HG03066 (cell line): ENCODE measurements at regions not wholly inside any gene's neighbourhood (a gene's known extent, or its start where the extent isn't known, plus 50 kb on each side); places are given as distances from the start of the nearest gene placed in this dataset.
"Not testable (repeated sequence)": the region's sequence is repeated elsewhere in the genome, so short reads cannot be mapped to it uniquely, and the experiment has no call there.

Experiments
- ATAC-seq: cut with Tn5 transposase; IDR thresholded peaks from one replicate; pipeline ENCODE4 v1.9.1; 2021; ENCODE audit warnings: low read depth; ENCODE audit not compliant: unreplicated experiment

- no peak for ATAC-seq
Observed at GRCh38 chr15:69666921-69667811, 214.5 kb downstream of the RPLP1 start.

- ATAC-seq = no peak
Observed at GRCh38 chr15:69668039-69668705, 215.6 kb downstream of the RPLP1 start.

GRCh38 chr15:69668963-69669362 is 216.3 kb downstream of the RPLP1 start:
- ATAC-seq = peak; percentile 55

- ATAC-seq = no peak
Observed at GRCh38 chr15:69669446-69669845, 216.8 kb downstream of the RPLP1 start.

- no peak for ATAC-seq
Observed at GRCh38 chr15:69673291-69673881, 220.8 kb downstream of the RPLP1 start.

- no peak for ATAC-seq
Observed at GRCh38 chr15:69675731-69676130, 223.1 kb downstream of the RPLP1 start.

DNA sequence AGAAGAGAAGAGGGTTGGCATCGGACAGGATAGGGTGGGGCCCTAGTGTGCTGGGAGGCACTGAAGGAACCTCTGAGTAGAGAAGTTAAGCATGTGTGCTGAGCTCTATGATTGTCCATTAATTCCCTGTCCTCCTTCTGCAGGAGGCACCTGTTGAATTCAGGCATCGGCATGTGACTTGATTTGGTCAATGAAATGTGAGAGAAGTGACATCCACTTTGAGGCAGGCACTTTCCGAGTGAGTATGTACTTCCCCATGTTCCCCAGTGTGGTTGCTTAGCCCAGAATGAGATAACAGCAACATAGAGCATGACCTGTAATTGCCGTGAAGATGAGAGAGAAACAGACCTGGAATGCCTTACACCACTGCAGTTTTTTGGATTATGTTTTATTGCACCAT is 224.8 kb downstream of the RPLP1 start:
- no peak for ATAC-seq

GRCh38 chr15:69679623-69680228 is 227.1 kb downstream of the RPLP1 start:
- peak; percentile 88 for ATAC-seq

DNA sequence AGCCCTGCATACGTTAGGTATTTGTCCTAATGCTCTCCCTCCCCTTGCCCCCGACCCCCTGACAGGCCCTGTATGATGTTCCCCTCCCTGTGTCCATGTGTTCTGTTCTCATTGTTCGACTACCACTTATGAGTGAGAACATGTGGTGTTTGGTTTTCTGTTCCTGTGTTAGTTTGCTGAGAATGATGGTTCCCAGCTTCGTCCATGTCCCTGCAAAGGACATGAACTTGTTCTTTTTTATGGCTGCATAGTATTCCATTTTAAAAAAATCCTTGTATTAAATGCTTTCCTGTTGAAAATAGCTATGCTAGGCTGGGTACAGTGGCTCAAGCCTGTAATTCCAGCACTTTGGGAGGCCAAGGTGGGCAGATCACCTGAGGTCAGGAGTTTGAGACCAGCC is 232.2 kb downstream of the RPLP1 start:
- not testable (repeated sequence) for ATAC-seq

- no peak for ATAC-seq
Observed at GRCh38 chr15:69685512-69686452, 233.2 kb downstream of the RPLP1 start.

DNA sequence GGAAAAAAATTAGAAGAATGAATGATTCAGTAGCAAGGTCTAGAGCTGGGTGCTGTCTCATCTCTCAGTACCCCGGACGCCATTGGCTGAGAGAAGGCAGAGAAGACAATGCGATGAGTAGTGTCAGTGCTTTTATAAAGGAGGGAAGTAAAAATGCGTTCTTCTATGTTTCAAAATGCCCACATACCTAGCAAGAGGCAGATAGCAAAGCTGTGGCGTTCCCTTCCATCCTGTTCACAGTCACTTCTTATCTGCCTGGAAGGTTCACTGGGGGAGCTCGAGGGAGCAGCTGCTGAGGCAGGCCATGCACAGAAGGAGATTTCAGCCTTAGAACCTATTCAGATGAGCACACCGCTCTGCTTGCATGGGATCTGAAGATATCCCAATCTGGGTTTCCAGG is 234.0 kb downstream of the RPLP1 start:
- no peak for ATAC-seq

GRCh38 chr15:69689133-69689532 is 236.5 kb downstream of the RPLP1 start:
- no peak for ATAC-seq

- no peak for ATAC-seq
Observed at GRCh38 chr15:69691307-69692015, 238.8 kb downstream of the RPLP1 start.

GRCh38 chr15:69692342-69692741 is 239.7 kb downstream of the RPLP1 start:
- ATAC-seq = no peak

- no peak for ATAC-seq
Observed at GRCh38 chr15:69693059-69693458, 240.4 kb downstream of the RPLP1 start.

DNA sequence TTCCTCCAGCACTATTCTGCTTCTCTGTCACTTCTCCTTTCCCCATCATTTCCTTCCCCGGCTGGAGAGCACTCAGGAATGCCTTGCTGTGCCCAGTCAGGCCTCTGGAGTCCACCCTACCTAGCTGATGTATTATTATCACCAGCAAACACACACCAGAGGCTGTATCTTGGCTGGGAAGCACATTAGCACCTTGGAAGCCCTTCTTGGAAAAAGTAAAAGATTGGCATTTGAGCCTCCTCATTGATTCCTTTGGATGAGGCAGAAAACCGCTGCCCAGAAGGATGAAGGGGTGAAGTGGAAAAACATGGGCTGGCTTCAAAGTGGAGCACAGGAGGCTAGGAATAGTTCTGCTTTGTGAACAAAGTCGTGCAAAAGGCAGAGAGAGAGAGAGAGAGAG is 244.3 kb downstream of the RPLP1 start:
- no peak for ATAC-seq

DNA sequence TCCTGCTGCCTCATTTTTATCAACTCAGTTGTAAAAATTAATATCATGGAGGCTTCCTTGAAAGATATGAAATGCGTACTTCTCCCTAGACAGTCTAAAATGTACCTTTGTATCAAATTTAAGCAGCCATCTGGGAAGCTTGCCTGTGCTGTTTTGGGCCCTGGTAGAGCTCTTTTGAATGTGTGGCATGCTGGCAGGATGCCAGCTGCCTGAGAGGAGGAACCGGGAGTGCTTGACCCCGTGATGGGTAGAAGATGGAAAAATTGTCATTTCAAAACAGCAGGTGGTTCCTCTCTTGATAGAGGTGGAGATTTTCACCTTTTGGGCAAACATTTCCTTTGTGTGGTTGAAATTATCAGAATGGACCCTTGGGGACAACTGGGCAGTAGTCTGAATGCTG is 245.3 kb downstream of the RPLP1 start:
- no peak for ATAC-seq

- ATAC-seq = no peak
Observed at GRCh38 chr15:69699096-69699495, 246.5 kb downstream of the RPLP1 start.

DNA sequence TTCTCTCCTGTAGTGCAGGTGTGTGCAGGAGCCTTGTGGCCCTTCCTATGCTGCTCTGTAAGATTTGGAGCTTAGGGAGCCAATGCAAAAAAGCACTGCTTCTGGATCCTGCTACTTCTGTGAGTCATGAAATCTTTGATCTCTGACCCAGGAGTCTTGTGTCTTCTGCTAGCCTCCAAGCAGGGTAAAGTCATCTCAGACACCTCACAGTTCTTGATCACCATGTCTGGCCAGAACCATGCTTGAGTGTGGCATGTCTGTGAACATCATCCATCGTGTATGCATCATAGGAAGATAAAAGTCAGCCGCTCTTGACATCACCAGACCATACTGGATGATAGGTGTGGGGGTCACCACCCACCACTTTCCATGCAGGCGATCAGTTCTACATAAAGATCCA is 247.8 kb downstream of the RPLP1 start:
- ATAC-seq = no peak
